Neural cell (in vitro differentiated cells): ENCODE measurements at regions not wholly inside any gene's neighbourhood (a gene's known extent, or its start where the extent isn't known, plus 50 kb on each side); places are given as distances from the start of the nearest gene placed in this dataset.

ENCODE experiments used
- H2AFZ ChIP-seq: fragments of 200-600, 300-800 bp; sonication (generic), shearing (Covaris generic); 2 replicates; pipeline ENCODE4 v1.6.0; 2014; ENCODE audit warnings: low read depth, mild to moderate bottlenecking, antibody characterized with exemption, low read length, moderate library complexity
- H3F3A ChIP-seq: fragments of 200-600 bp; shearing (Covaris generic); 2 replicates; pipeline ENCODE4 v1.6.1; 2016; ENCODE audit warnings: mild to moderate bottlenecking, moderate library complexity, mixed read lengths, antibody characterized with exemption, low read length; ENCODE audit not compliant: insufficient read depth, poor library complexity, severe bottlenecking
- H3K27ac ChIP-seq: fragments of 200-600, 300-800 bp; sonication (generic), shearing (Covaris generic); 2 replicates; pipeline ENCODE4 v1.5.1; 2014; ENCODE audit warnings: mild to moderate bottlenecking, low read length, moderate library complexity
- H3K27me3 ChIP-seq: fragments of 300-800, 200-600 bp; sonication (generic), shearing (Covaris generic); 2 replicates; pipeline ENCODE4 v1.6.0; 2014; ENCODE audit warnings: mild to moderate bottlenecking, low read depth, low read length, moderate library complexity; ENCODE audit not compliant: insufficient read depth
- H3K36me3 ChIP-seq: fragments of 300-800, 200-600 bp; sonication (generic), shearing (Covaris generic); 2 replicates; pipeline ENCODE4 v1.5.1; 2014; ENCODE audit warnings: mild to moderate bottlenecking, antibody characterized with exemption, low read length, moderate library complexity; ENCODE audit not compliant: insufficient read depth
- H3K4me2 ChIP-seq: fragments of 300-800, 200-600 bp; sonication (generic), shearing (Covaris generic); 2 replicates; pipeline ENCODE4 v1.6.0; 2014; ENCODE audit warnings: mild to moderate bottlenecking, low read length
- H3K4me3 ChIP-seq: fragments of 300-800, 200-600 bp; sonication (generic), shearing (Covaris generic); 2 replicates; pipeline ENCODE4 v1.5.1; 2014; ENCODE audit warnings: mild to moderate bottlenecking, low read length, moderate library complexity
- H3K79me2 ChIP-seq: fragments of 200-600 bp; shearing (Covaris generic); replicated peaks from 2 replicates; pipeline ENCODE4 v1.6.0; 2014; ENCODE audit warnings: mild to moderate bottlenecking, low read length, moderate library complexity; ENCODE audit not compliant: insufficient read depth
- H3K9ac ChIP-seq: fragments of 300-800, 200-600 bp; sonication (generic), shearing (Covaris generic); 2 replicates; pipeline ENCODE4 v1.6.1; 2016; ENCODE audit warnings: mild to moderate bottlenecking, low read length, mixed read lengths
- H3K9me2 ChIP-seq: fragments of 200-600 bp; shearing (Covaris generic); 2 replicates; pipeline ENCODE4 v1.6.1; 2016; ENCODE audit warnings: mild to moderate bottlenecking, low read length, mixed read lengths; ENCODE audit not compliant: insufficient read depth
- H3K9me3 ChIP-seq: fragments of 200-600, 300-800 bp; sonication (generic), shearing (Covaris generic); 2 replicates; pipeline ENCODE4 v1.6.1; 2016; ENCODE audit warnings: mild to moderate bottlenecking, mixed run types, low read length, moderate library complexity, mixed read lengths
- H4K20me1 ChIP-seq: fragments of 200-600 bp; shearing (Covaris generic); 2 replicates; pipeline ENCODE4 v1.6.1; 2016; ENCODE audit warnings: mild to moderate bottlenecking, mixed run types; ENCODE audit not compliant: insufficient read depth
- CTCF ChIP-seq: fragments of 450-650 bp; IDR thresholded peaks from 2 replicates; pipeline ENCODE4 v1.5.1; 2014; ENCODE audit warnings: antibody characterized with exemption, mild to moderate bottlenecking, moderate library complexity; ENCODE audit not compliant: poor library complexity, severe bottlenecking
- EP300 ChIP-seq: fragments of 450-650 bp; conservative IDR thresholded peaks from 2 replicates; pipeline ENCODE4 v1.6.1; 2014; ENCODE audit warnings: antibody characterized with exemption, mild to moderate bottlenecking, moderate library complexity; ENCODE audit not compliant: poor library complexity, severe bottlenecking
- MXI1 ChIP-seq: fragments of 450-650 bp; conservative IDR thresholded peaks from 2 replicates; pipeline ENCODE4 v1.6.1; 2014; ENCODE audit warnings: antibody characterized with exemption, mild to moderate bottlenecking; ENCODE audit not compliant: poor library complexity, severe bottlenecking
- POLR2AphosphoS5 ChIP-seq: IDR thresholded peaks from 2 replicates; pipeline ENCODE4 v1.6.1; 2012
- RAD21 ChIP-seq: fragments of 450-650 bp; conservative IDR thresholded peaks from 2 replicates; pipeline ENCODE4 v1.6.1; 2014; ENCODE audit warnings: antibody characterized with exemption, mild to moderate bottlenecking, moderate library complexity
- REST ChIP-seq: IDR thresholded peaks from 2 replicates; pipeline ENCODE4 v1.6.1; 2012; ENCODE audit warnings: borderline replicate concordance
- TAF1 ChIP-seq: IDR thresholded peaks from 2 replicates; pipeline ENCODE4 v1.6.1; 2012; ENCODE audit warnings: low read depth

- TF ChIP-seq REST (no peak), CTCF (no peak), EP300 (no peak), MXI1 (no peak), POLR2AphosphoS5 (no peak), RAD21 (no peak)
- Histone ChIP-seq H3F3A (no peaks in the 10 kb centered on the region), H3K9me3 (no peaks in the 10 kb centered on the region), H3K36me3 (no peaks in the 10 kb centered on the region), H3K27me3 (no peaks in the 10 kb centered on the region), H2AFZ (no peak overlapping the region), H4K20me1 (no peaks in the 10 kb centered on the region), H3K4me2 (no peak overlapping the region), H3K9me2 (no peaks in the 10 kb centered on the region), H3K79me2 (no peaks in the 10 kb centered on the region), H3K9ac (no peak overlapping the region), H3K27ac (no peak overlapping the region), H3K4me3 (no peak overlapping the region)
Observed at GRCh38 chr7:36005876-36006275, 147.2 kb upstream of the EEPD1 start.

GRCh38 chr7:36006636-36007229 is 146.3 kb upstream of the EEPD1 start:
- Histone ChIP-seq H3F3A (no peaks in the 10 kb centered on the region), H3K9me3 (no peaks in the 10 kb centered on the region), H3K79me2 (no peaks in the 10 kb centered on the region), H2AFZ (no peak overlapping the region), H3K4me2 (no peak overlapping the region), H3K27me3 (no peaks in the 10 kb centered on the region), H3K9me2 (no peaks in the 10 kb centered on the region), H3K9ac (no peak overlapping the region), H3K27ac (no peak overlapping the region), H3K36me3 (no peaks in the 10 kb centered on the region), H4K20me1 (no peaks in the 10 kb centered on the region), H3K4me3 (no peak overlapping the region)
- no peak for TF ChIP-seq TAF1
- no peak for TF ChIP-seq RAD21
- no peak for TF ChIP-seq EP300
- no peak for TF ChIP-seq CTCF
- no peak for TF ChIP-seq REST
